ENCODE measurements at regions not wholly inside any gene's neighbourhood (a gene's known extent, or its start where the extent isn't known, plus 50 kb on each side); places are given as distances from the start of the nearest gene placed in this dataset.

DNA sequence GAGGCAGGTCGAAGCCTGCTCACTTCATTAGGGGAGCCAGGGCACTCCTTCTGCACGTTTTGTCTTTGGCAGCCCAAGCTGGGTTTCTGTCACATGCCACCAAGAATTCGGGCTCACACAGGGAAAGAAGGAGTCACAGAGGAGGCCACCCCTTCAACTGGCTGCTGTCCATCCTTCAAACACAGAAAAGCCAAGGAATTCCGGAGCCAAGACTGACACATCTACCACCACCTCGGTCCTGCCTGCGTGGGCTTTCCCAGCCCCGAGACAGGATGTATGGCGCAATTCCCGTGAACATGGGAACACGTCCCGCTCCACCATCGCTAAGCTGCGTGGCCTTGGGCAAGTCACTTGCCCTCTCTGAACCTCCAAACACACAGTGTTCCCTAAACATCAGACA lies 70.4 kb downstream of the NCOR2 start:
- TF ChIP-seq CBX5 (IDR thresholded peaks at IDR 0.05; ENCODE audit: low read depth) (no peak), MEF2B (IDR thresholded peaks at IDR 0.05; ENCODE audit: partially characterized antibody, poor library complexity, severe bottlenecking) (no peak), CHD4 (IDR thresholded peaks at IDR 0.05) (no peak), MYC (IDR thresholded peaks at IDR 0.05; ENCODE audit: insufficient read depth, insufficient read length, insufficient replicate concordance, low read length, severe bottlenecking) (no peak), POLR2A (IDR thresholded peaks at IDR 0.05; ENCODE audit: low read depth, low read length) (no peak), POLR2AphosphoS5 (IDR thresholded peaks at IDR 0.05; ENCODE audit: low read length) (no peak), CREB1 (IDR thresholded peaks at IDR 0.05; ENCODE audit: low read depth) (no peak), HDAC6 (IDR thresholded peaks at IDR 0.05; ENCODE audit: unreplicated experiment) (no peak)
- TF ChIP-seq, protein P1, sequence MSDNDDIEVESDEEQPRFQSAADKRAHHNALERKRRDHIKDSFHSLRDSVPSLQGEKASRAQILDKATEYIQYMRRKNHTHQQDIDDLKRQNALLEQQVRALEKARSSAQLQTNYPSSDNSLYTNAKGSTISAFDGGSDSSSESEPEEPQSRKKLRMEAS (IDR thresholded peaks at IDR 0.05; ENCODE audit: low read depth, low read length): no peak
- TF ChIP-seq, protein P2, sequence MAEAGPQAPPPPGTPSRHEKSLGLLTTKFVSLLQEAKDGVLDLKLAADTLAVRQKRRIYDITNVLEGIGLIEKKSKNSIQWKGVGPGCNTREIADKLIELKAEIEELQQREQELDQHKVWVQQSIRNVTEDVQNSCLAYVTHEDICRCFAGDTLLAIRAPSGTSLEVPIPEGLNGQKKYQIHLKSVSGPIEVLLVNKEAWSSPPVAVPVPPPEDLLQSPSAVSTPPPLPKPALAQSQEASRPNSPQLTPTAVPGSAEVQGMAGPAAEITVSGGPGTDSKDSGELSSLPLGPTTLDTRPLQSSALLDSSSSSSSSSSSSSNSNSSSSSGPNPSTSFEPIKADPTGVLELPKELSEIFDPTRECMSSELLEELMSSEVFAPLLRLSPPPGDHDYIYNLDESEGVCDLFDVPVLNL (IDR thresholded peaks at IDR 0.05; ENCODE audit: low read depth, low read length): no peak
- TF ChIP-seq, protein P3, sequence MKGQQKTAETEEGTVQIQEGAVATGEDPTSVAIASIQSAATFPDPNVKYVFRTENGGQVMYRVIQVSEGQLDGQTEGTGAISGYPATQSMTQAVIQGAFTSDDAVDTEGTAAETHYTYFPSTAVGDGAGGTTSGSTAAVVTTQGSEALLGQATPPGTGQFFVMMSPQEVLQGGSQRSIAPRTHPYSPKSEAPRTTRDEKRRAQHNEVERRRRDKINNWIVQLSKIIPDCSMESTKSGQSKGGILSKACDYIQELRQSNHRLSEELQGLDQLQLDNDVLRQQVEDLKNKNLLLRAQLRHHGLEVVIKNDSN (IDR thresholded peaks at IDR 0.05; ENCODE audit: borderline replicate concordance, extremely low read length, insufficient read depth, low read depth, low read length): no peak

Measured in GM12878 (cell line).